IMR-90 (cell line): ENCODE measurements at regions not wholly inside any gene's neighbourhood (a gene's known extent, or its start where the extent isn't known, plus 50 kb on each side); places are given as distances from the start of the nearest gene placed in this dataset.

Source experiments
- ATAC-seq: fragments of 200-7000 bp; cut with Tn5 transposase; 2 replicates; pipeline ENCODE4 v1.9.1; 2020; ENCODE audit warnings: low read depth, mild to moderate bottlenecking, moderate library complexity
- BruUV-seq: library from RNA; stranded (reverse); fragments of 400-500 nt; replicated peaks from 2 replicates; lab custom pipeline; 2021; lab: Mats Ljungman, UMichigan
- CTCF ChIA-PET: fragments of 300-600 bp; formaldehyde crosslinking; extraction: SDS; loops from one replicate; lab custom pipeline; 2021; ENCODE audit warnings: antibody characterized with exemption; lab: Yijun Ruan, JAX
- POLR2A ChIA-PET: fragments of 300-600 bp; sonication (Branson Sonifier 250); formaldehyde crosslinking; loops from one replicate; lab custom pipeline; 2022; ENCODE audit warnings: antibody characterized with exemption; ENCODE audit not compliant: unreplicated experiment; lab: Charles Lee
- DNase-seq: peaks from one replicate; pipeline ENCODE4 v3.0.0; 2013
- H2AFZ ChIP-seq: replicated peaks from 2 replicates; pipeline ENCODE3; 2013; ENCODE audit warnings: low read length, mild to moderate bottlenecking; ENCODE audit not compliant: poor library complexity
- H2AK5ac ChIP-seq: 2 replicates; pipeline ENCODE4 v1.6.1; 2013; ENCODE audit warnings: low read depth, low read length, inconsistent platforms
- H2AK9ac ChIP-seq: replicated peaks from 2 replicates; pipeline ENCODE3; 2013; ENCODE audit warnings: mild to moderate bottlenecking, low read depth, low read length, moderate library complexity; ENCODE audit not compliant: poor library complexity
- H2BK120ac ChIP-seq: 2 replicates; pipeline ENCODE4 v1.6.1; 2013; ENCODE audit warnings: low read depth, low read length, inconsistent platforms
- H2BK15ac ChIP-seq: 3 replicates; pipeline ENCODE4 v1.6.1; 2013; ENCODE audit warnings: low read depth, low read length, inconsistent platforms
- H2BK20ac ChIP-seq: 2 replicates; pipeline ENCODE4 v1.6.1; 2013; ENCODE audit warnings: low read depth, mild to moderate bottlenecking, inconsistent platforms, low read length, moderate library complexity
- H2BK5ac ChIP-seq: 2 replicates; pipeline ENCODE4 v1.6.1; 2013; ENCODE audit warnings: mild to moderate bottlenecking, low read depth, low read length, inconsistent platforms; ENCODE audit not compliant: poor library complexity, severe bottlenecking
- H3K14ac ChIP-seq: replicated peaks from 2 replicates; pipeline ENCODE4 v1.6.1; 2013; ENCODE audit warnings: low read depth, low read length, inconsistent platforms
- H3K18ac ChIP-seq: 2 replicates; pipeline ENCODE4 v1.6.1; 2013; ENCODE audit warnings: low read depth, low read length, control low read depth
- H3K23ac ChIP-seq: 2 replicates; pipeline ENCODE4 v1.6.1; 2013; ENCODE audit warnings: low read depth, low read length, inconsistent platforms
- H3K27ac ChIP-seq: 2 replicates; pipeline ENCODE4 v1.5.1; 2013; ENCODE audit warnings: mild to moderate bottlenecking, control low read depth, low read length; ENCODE audit not compliant: insufficient read depth
- H3K27me3 ChIP-seq: 2 replicates; pipeline ENCODE4 v1.6.1; 2013; ENCODE audit warnings: low read length; ENCODE audit not compliant: control insufficient read depth, insufficient read depth
- H3K36me3 ChIP-seq: 2 replicates; pipeline ENCODE4 v1.6.1; 2013; ENCODE audit warnings: low read length, mixed read lengths; ENCODE audit not compliant: control insufficient read depth, insufficient read depth
- H3K4ac ChIP-seq: 2 replicates; pipeline ENCODE4 v1.6.1; 2013; ENCODE audit warnings: low read depth, low read length, inconsistent platforms
- H3K4me1 ChIP-seq: 2 replicates; pipeline ENCODE4 v1.6.1; 2013; ENCODE audit warnings: low read length, mixed read lengths; ENCODE audit not compliant: control insufficient read depth, insufficient read depth
- H3K4me2 ChIP-seq: 2 replicates; pipeline ENCODE4 v1.6.1; 2013; ENCODE audit warnings: low read depth, mild to moderate bottlenecking, control low read depth, low read length, moderate library complexity
- H3K4me3 ChIP-seq: 2 replicates; pipeline ENCODE4 v1.5.1; 2013; ENCODE audit warnings: low read depth, mild to moderate bottlenecking, control low read depth, low read length, moderate library complexity; ENCODE audit not compliant: insufficient read depth
- H3K56ac ChIP-seq: 2 replicates; pipeline ENCODE4 v1.6.1; 2013; ENCODE audit warnings: low read length, inconsistent platforms; ENCODE audit not compliant: insufficient read depth; ENCODE audit errors: extremely low read depth
- H3K79me1 ChIP-seq, 2 experiments: 2 replicates each; pipeline ENCODE4 v1.6.1; 2013; ENCODE audit warnings: low read length in 2 of 2, inconsistent platforms in 1 of 2, low read depth in 1 of 2
- H3K9ac ChIP-seq: 2 replicates; pipeline ENCODE4 v1.6.1; 2013; ENCODE audit warnings: low read depth, low read length, control low read depth
- H3K9me1 ChIP-seq: 2 replicates; pipeline ENCODE4 v1.6.1; 2013; ENCODE audit warnings: low read length, inconsistent platforms; ENCODE audit not compliant: insufficient read depth
- H3K9me3 ChIP-seq: 2 replicates; pipeline ENCODE4 v1.6.1; 2013; ENCODE audit warnings: low read length; ENCODE audit not compliant: control insufficient read depth, insufficient read depth
- H4K20me1 ChIP-seq: 2 replicates; pipeline ENCODE4 v1.6.1; 2013; ENCODE audit warnings: low read length, inconsistent platforms; ENCODE audit not compliant: insufficient read depth
- H4K5ac ChIP-seq: 2 replicates; pipeline ENCODE4 v1.6.1; 2013; ENCODE audit warnings: mild to moderate bottlenecking, low read depth, low read length, control low read depth
- H4K8ac ChIP-seq, 2 experiments: 2 replicates each; pipeline ENCODE4 v1.6.1; 2013; ENCODE audit warnings: low read depth in 2 of 2, low read length in 2 of 2, control low read depth in 1 of 2, inconsistent platforms in 1 of 2
- H4K91ac ChIP-seq: 2 replicates; pipeline ENCODE4 v1.6.1; 2013; ENCODE audit warnings: low read depth, low read length, inconsistent platforms; ENCODE audit not compliant: insufficient read depth
- CHD1 ChIP-seq: IDR thresholded peaks from 2 replicates; pipeline ENCODE4 v1.6.1; 2012; ENCODE audit warnings: low read depth, low read length, improper control_type of control experiment
- ELK1 ChIP-seq: fragments of 150-350 bp; IDR thresholded peaks from 2 replicates; pipeline ENCODE4 v1.6.1; 2016; ENCODE audit warnings: low read depth, mild to moderate bottlenecking, low read length, moderate library complexity, borderline replicate concordance
- MXI1 ChIP-seq: IDR thresholded peaks from 2 replicates; pipeline ENCODE4 v1.6.1; 2012; ENCODE audit warnings: low read depth, mild to moderate bottlenecking, low read length, moderate library complexity, borderline replicate concordance
- POLR2A ChIP-seq: IDR thresholded peaks from 2 replicates; pipeline ENCODE4 v1.6.1; 2012; ENCODE audit warnings: mild to moderate bottlenecking, low read depth, low read length
- RAD21 ChIP-seq: IDR thresholded peaks from 2 replicates; pipeline ENCODE4 v1.6.1; 2012; ENCODE audit warnings: low read length, improper control_type of control experiment
- RCOR1 ChIP-seq: IDR thresholded peaks from 2 replicates; pipeline ENCODE4 v1.6.1; 2012; ENCODE audit warnings: mild to moderate bottlenecking, low read length, improper control_type of control experiment; ENCODE audit not compliant: insufficient replicate concordance
- USF2 ChIP-seq: fragments of 150-350 bp; IDR thresholded peaks from 2 replicates; pipeline ENCODE4 v1.6.1; 2017; ENCODE audit warnings: mild to moderate bottlenecking, antibody characterized with exemption, low read length, low read depth
- whole genome bisulfite sequencing, 2 experiments: methylation state at CpG; one replicate each; pipeline versions ENCODE4 v1.1.5 to v1.1.7; 2013; ENCODE audit warnings: missing lambda C conversion rate in 2 of 2; ENCODE audit not compliant: insufficient read length in 1 of 2; ENCODE audit errors: extremely low coverage in 2 of 2; 5-methylcytosine and 5-hydroxymethylcytosine counted together
- dilution Hi-C: fragments of 300-500 bp; cut with HindIII; formaldehyde crosslinking; loops from one replicate; pipeline ENCODE4 v1.14.3; 2018; ENCODE audit warnings: low sequenced_read_pairs; ENCODE audit not compliant: unreplicated experiment
- in situ Hi-C: fragments of 300-500 bp; cut with MboI; formaldehyde crosslinking; loops from 3 replicates; pipeline ENCODE4 v1.14.3; 2019; ENCODE audit warnings: low sequenced_read_pairs, inconsistent platforms, mixed read lengths
- intact Hi-C: fragments of 100-400 bp; cut with micrococcal nuclease; formaldehyde crosslinking; loops from 2 replicates; pipeline ENCODE4 v1.10.0; 2022

DNA sequence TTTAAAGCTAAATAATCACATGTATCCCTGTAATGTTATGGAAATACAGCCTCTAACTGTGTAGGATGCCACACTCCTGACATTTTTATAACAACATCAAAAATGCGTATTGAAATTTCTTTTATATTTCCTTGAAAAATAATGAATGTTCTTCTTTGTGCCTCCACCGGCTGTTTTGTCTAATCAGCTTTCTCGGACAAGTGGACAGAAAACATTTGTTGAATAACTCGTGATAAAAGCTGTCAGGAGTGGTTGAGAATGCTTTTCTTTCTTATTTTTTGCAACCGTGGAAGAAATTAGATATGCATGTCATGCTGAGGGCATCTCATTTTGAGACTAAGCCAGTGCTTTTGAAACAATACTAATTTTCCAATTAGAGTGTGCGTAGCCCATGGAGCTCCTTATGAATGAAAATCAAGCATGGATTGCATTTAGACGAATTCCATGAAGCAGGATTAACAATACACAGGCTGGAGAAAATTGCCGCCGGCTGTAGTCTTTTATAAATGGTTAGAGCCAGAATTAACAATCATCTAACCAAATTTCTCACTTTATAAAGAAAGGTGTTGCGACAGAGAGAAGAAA, 614.5 kb upstream of the LCORL start:
- H2AK9ac ChIP-seq: no peak overlapping the region
- no peak overlapping the region for H4K91ac ChIP-seq
- ChIA-PET POLR2A (no interaction called here), CTCF (no interaction called here)
- no peak overlapping the region for H3K14ac ChIP-seq
- no peaks in the 10 kb centered on the region for H3K9me1 ChIP-seq
- H3K27ac ChIP-seq: no peak overlapping the region
- H3K4me1 ChIP-seq: no peaks in the 10 kb centered on the region
- no peaks in the 10 kb centered on the region for H4K20me1 ChIP-seq
- H3K18ac ChIP-seq: no peak overlapping the region
- no peaks in the 10 kb centered on the region for H3K36me3 ChIP-seq
- no peak overlapping the region for H4K5ac ChIP-seq
- no peak overlapping the region for H2BK5ac ChIP-seq
- no peaks in the 10 kb centered on the region for H3K27me3 ChIP-seq
- no peak overlapping the region for H3K56ac ChIP-seq
- no peak overlapping the region for H2BK20ac ChIP-seq
- no TSS peak for BruUV-seq
- H2BK15ac ChIP-seq: no peak overlapping the region
- WGBS, 2 experiments: no CpG with 5 or more reads among the region's 10 CpGs
- H2BK120ac ChIP-seq: no peak overlapping the region
- H2AFZ ChIP-seq: no peak overlapping the region
- TF ChIP-seq ELK1 (no peak), RAD21 (no peak), RCOR1 (no peak), CHD1 (no peak), POLR2A (no peak), USF2 (no peak), MXI1 (no peak)
- no peak overlapping the region for H2AK5ac ChIP-seq
- no peaks in the 10 kb centered on the region; the same call in 1 of the 2 replicates for H3K9me3 ChIP-seq
- no peaks in the 10 kb centered on the region for H3K79me1 ChIP-seq
- in situ Hi-C loops (no loop called here), intact Hi-C loops (no loop called here), dilution Hi-C loops (no loop called here)
- no peak overlapping the region for H3K23ac ChIP-seq
- no peak for ATAC-seq
- no peak overlapping the region for H3K4me2 ChIP-seq
- no peak overlapping the region for H4K8ac ChIP-seq
- no peak overlapping the region for H3K4ac ChIP-seq
- DNase-seq: no peak
- H3K9ac ChIP-seq: no peak overlapping the region
- no peak overlapping the region for H3K4me3 ChIP-seq
